ENCODE measurements at regions not wholly inside any gene's neighbourhood (a gene's known extent, or its start where the extent isn't known, plus 50 kb on each side); places are given as distances from the start of the nearest gene placed in this dataset.

GRCh38 chr6:134623401-134623800 is 305.5 kb upstream of the SGK1 start:
- Histone ChIP-seq H3K9me3 (no peaks in the 10 kb centered on the region), H3K4me3 (no peak overlapping the region), H3K27me3 (no peaks in the 10 kb centered on the region), H3K27ac (no peak overlapping the region), H3K36me3 (no peaks in the 10 kb centered on the region), H3K4me1 (no peaks in the 10 kb centered on the region)
- TF ChIP-seq CTCF (IDR thresholded peaks at IDR 0.05): no peak
- TF ChIP-seq POLR2A (IDR thresholded peaks at IDR 0.05): no peak
- DNase-seq: no peak
- intact Hi-C loops (cut with DNase I; ENCODE audit: low total_unique reads): no loop called here

- Histone ChIP-seq H3K4me1 (no peaks in the 10 kb centered on the region), H3K27ac (no peak overlapping the region), H3K4me3 (no peak overlapping the region), H3K9me3 (no peaks in the 10 kb centered on the region), H3K36me3 (no peaks in the 10 kb centered on the region), H3K27me3 (no peaks in the 10 kb centered on the region)
- DNase-seq: no peak
- intact Hi-C loops (cut with DNase I; ENCODE audit: low total_unique reads): no loop called here
- TF ChIP-seq POLR2A (IDR thresholded peaks at IDR 0.05) (no peak), CTCF (IDR thresholded peaks at IDR 0.05) (no peak)
Measured at GRCh38 chr6:134622382-134623173, 304.7 kb upstream of the SGK1 start.

- no peaks in the 10 kb centered on the region for H3K27me3 ChIP-seq
- H3K27ac ChIP-seq: no peak overlapping the region
- no peak for DNase-seq
- no peaks in the 10 kb centered on the region for H3K9me3 ChIP-seq
- H3K4me3 ChIP-seq: no peak overlapping the region
- no peaks in the 10 kb centered on the region for H3K36me3 ChIP-seq
- no peaks in the 10 kb centered on the region for H3K4me1 ChIP-seq
- intact Hi-C loops (cut with DNase I; ENCODE audit: low total_unique reads): no loop called here
- TF ChIP-seq CTCF (IDR thresholded peaks at IDR 0.05) (no peak), POLR2A (IDR thresholded peaks at IDR 0.05) (no peak)
Measured at GRCh38 chr6:134621858-134622257, 303.9 kb upstream of the SGK1 start.

GRCh38 chr6:134619789-134620188 is 301.9 kb upstream of the SGK1 start:
- no peak for DNase-seq
- Histone ChIP-seq H3K9me3 (no peaks in the 10 kb centered on the region), H3K27me3 (no peaks in the 10 kb centered on the region)

More at GRCh38 chr6:134619789-134620188, 301.9 kb upstream of the SGK1 start:
- Histone ChIP-seq H3K36me3 (no peaks in the 10 kb centered on the region), H3K4me3 (no peak overlapping the region), H3K27ac (no peak overlapping the region), H3K4me1 (no peaks in the 10 kb centered on the region)
- TF ChIP-seq POLR2A (IDR thresholded peaks at IDR 0.05) (no peak), CTCF (IDR thresholded peaks at IDR 0.05) (no peak)
- intact Hi-C loops (cut with DNase I; ENCODE audit: low total_unique reads): no loop called here

Measured in uterus (tissue), 3 donors.